DMS153 (cell line): ENCODE measurements at regions not wholly inside any gene's neighbourhood (a gene's known extent, or its start where the extent isn't known, plus 50 kb on each side); places are given as distances from the start of the nearest gene placed in this dataset.

Experiments used
- DNase-seq: peaks from one replicate; lab custom pipeline; 2025; lab: John Stamatoyannopoulos, UW

- DNase-seq = no peak
Observed at GRCh38 chr6:79764747-79765146, 133.6 kb downstream of the SH3BGRL2 start.

- DNase-seq = no peak
Observed at GRCh38 chr6:79763301-79763700, 132.2 kb downstream of the SH3BGRL2 start.

GRCh38 chr6:79762370-79762769, 131.2 kb downstream of the SH3BGRL2 start:
- DNase-seq = no peak

- no peak for DNase-seq
Observed at GRCh38 chr6:79756496-79756895, 125.4 kb downstream of the SH3BGRL2 start.

GRCh38 chr6:79755967-79756366, 124.8 kb downstream of the SH3BGRL2 start:
- DNase-seq = no peak
